HG03378 (cell line): ENCODE measurements at regions not wholly inside any gene's neighbourhood (a gene's known extent, or its start where the extent isn't known, plus 50 kb on each side); places are given as distances from the start of the nearest gene placed in this dataset.
"Not testable (repeated sequence)": the region's sequence is repeated elsewhere in the genome, so short reads cannot be mapped to it uniquely, and the experiment has no call there.

ENCODE experiments used
- ATAC-seq: cut with Tn5 transposase; IDR thresholded peaks from one replicate; pipeline ENCODE4 v1.9.1; 2021; ENCODE audit warnings: mild to moderate bottlenecking, moderate library complexity; ENCODE audit not compliant: unreplicated experiment

DNA sequence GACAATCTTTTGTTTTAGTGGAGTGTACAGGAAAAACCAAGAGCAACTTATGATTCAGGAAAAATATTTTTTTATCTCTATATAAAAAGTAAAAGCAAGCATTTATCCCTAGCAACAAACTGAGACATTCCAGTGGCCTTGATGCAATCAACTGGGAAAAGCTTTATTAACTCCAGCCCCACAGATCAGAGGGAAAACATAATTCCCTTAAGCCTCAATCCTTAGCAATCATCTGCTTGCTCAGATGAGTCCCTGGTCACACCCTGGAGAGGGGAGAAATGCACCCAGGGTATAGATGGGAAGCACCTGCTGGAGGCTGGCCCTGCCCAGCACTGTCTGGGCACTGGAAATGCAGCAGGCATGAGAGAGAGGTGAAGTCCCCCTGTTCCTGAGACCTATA is 636.6 kb downstream of the TNS3 start:
- ATAC-seq, result no peak

DNA sequence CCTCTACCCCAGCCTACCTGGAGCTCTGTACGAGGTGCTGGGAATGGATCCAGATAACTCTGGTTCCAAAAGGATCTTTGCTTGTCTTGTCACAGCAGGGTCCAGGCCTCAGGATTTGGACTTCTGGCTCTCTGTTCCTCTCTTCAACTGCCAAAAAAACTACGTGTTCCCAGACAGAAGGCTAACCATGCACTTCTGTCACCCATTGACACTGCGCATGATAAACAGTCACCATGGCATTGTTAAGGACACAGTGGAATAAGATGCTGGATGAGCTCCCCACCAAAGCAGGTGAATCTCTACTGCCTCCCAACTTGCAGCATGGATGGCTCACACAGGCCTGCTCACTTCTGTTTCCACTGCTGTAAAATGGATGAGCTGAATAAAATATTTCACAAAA is 637.9 kb downstream of the TNS3 start:
- ATAC-seq, result no peak

DNA sequence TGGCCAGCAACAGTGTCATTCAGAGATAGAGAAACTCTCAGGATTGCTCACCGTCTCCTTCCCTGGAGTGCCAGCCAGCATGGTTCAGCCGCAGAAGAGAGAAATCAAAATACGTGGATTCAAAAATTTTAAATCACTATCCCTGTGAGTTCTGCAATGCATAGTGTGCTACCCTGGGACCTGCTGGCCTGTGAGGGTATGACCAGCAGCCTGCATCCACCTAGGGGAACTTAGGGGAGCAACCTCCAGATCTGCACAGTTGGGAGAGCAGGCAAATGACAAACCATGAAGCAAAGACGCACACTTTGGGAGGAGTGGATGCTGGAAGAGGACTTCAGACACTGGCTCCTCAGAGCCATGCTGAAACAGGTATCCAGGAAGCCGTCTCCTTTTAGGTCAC is 639.3 kb downstream of the TNS3 start:
- ATAC-seq, result no peak

DNA sequence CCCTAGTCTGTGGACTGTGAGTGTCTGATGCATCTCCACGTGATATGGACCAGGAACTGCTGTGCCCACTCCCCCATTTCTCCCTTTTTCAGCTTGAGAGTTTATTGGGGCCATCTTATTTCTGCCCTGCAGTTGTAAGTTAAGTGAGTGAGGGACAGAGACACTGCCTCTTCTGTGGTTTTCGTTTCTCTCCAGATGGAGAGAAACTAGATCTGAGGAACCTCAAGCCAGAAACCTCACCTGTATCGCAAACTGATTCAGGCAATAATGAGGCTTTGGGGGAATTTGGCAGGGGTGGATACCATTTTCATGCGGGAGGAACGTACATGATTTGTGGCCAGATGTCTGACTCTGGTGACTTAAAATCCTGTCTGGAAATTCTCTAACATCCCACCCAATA is 641.7 kb downstream of the TNS3 start:
- ATAC-seq, result no peak

DNA sequence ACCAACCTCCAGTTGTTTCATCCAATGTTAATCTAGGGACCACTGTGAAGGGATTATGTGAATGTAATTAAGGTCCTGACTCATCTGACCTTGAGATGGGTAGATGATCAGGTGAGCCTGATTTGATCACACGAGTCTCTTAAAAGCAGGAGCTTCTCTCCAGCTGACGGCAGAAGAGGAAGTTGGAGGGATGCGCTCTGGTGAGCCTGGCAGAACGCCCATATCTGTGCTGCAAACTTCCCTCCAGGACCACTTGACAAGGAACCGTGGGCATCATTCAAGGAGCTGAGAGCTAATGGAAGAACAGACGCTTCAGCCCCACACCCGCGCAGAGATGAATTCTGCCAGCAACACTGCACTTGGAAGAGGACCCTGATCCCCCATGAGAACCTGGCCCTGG is 642.4 kb downstream of the TNS3 start:
- no peak for ATAC-seq

DNA sequence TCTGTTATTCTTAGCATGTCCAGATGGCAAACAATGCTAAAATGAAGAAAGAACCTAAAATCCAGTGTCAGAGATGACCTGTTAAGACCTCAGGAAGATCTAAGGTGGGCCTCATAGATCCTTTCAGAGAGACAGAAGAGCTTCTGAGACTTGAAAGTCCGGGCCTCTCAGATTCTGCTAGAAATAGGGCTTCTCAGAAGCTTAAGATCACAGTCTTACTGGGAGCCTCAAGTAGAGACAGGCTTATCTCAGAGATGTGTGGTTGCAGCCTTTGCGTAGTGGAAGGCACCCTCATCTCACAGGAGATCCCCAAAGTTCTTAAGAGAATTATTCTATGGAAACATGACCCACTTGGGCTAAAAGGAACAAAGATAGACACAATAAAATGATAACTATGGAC is 642.8 kb downstream of the TNS3 start:
- ATAC-seq, result no peak

DNA sequence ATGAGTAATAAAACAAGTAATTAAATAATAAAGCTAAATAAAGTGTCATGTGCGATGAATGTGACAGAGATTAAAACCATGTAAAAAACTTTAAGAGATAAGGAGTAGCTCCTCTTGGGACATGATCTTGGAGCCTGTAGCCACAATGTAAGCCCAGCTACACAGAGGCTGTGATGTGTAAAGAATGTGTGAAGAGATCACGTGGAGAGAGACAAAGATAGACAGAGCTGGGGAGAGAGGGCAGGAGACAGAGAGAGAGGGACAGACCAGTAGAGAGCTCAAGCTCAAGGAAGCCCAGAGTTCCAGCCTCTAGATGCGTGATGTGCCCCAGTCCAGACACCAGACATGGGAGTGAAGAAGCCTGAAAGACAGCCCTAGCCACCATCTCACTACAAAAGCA is 644.1 kb downstream of the TNS3 start:
- no peak for ATAC-seq

DNA sequence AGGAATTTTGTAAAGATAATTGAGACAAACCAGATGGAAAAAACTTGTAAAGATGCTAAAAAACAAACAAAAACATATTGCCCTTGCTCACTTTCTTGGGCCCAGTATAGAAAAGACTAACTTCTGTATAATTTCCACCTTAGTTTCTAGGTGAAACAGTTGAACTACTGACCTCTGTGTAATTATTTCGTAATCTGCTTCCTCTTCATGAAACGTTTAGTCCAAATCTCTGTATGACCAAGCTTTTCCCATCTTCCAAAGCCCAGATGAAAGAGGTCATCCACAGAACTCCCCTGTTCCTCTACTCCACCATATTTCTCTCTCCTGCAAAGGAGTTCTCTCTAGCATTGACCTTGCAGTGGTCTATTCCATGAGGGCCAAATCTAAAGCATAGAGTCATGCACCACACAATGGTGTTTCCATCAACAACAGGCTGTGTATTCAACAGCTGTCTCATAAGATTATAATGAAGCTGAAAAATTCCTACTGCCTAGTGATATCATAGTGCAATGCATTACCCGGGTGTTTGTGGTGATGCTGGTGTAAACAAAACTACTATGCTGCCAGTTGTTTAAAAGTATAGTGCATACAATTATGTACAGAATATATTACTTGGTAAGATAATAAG is 647.6 kb downstream of the TNS3 start:
- ATAC-seq, result no peak

DNA sequence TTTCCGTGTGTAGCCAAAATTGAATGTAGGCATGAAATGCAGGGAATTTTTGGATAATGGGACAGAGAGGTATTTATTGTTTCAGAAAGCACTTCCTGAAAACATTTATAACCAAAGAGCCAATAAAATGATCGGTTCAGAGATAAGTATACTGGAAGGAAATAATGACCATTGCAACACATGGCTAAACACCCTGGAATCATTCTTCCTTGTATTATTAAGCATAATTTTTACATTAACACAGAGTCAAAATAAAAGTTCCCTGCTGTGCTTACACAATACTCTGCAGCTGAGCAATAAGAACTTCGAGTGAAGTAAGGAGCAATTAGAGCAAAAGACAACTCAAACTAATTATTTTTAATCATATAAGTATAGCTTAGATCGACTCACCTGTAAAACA is 648.3 kb downstream of the TNS3 start:
- ATAC-seq, result no peak

DNA sequence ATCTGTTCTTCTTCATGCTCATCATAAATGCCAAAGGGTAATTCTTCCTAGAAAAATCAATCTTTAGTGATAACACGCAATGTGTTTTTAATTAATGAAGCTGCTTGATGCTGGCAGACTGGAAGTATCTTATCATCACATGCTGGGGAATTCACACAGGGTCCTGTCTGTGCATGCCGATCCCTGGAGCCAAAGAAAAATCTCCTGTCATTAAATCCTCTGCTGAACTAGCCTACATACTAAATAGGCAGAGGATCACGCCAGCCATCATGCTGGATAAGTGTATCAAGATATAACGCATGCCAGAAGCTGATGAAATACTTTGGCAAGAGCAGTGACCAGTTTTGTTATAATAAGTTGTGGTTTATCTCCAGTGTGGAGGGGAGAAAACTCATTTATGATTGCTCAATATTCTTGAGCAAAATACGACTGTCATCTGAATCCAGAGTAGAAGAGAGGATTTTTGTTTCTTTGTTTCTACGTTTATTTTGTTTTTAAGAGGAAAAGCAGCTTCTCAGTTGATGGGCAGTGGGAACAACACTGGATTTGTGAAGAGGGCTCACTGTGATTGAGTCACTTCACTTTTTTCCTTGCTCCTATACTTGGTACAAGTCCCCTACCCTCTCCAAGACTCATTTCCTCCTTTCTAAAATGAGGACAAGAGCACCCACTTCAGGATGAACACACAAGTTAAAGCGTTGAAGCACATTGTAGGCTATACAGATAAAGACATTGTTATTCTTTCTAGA is 649.1 kb downstream of the TNS3 start:
- no peak for ATAC-seq

DNA sequence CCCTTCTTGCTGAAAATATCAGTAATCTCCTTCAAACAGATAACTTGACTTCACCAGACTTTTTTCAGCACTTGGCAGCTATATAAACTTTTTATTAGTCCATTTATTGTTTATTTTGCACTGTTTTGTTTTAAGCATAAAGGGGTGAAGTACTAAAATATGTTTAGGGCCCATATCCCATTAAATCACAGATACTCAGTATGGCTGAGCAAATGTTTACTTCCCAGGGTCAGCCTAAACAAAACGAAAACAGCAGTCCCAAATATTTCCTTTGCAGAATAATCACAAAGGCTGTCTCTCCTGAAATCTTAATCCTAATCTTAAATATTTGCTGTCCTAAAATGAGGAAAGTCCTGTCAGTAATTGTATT is 649.6 kb downstream of the TNS3 start:
- ATAC-seq, result no peak

DNA sequence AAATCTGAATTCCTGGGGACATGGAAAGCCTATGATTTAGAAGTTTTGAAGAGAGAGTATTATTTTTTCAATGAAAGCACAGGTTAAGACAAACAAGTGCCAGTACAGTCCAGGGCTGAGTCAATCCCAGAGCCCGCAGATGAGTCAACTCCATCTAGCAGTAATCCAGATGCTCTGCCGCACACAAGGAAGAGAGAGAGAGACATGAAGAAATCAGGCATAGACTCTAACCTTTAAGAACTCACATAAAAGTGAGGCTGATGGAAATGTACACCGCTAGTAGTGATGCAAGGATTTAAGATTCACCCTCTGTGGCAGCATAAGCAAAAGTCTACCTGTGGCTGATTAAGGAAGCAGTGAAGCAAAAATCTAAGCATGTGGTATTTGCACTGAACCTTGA is 651.5 kb downstream of the TNS3 start:
- no peak for ATAC-seq

DNA sequence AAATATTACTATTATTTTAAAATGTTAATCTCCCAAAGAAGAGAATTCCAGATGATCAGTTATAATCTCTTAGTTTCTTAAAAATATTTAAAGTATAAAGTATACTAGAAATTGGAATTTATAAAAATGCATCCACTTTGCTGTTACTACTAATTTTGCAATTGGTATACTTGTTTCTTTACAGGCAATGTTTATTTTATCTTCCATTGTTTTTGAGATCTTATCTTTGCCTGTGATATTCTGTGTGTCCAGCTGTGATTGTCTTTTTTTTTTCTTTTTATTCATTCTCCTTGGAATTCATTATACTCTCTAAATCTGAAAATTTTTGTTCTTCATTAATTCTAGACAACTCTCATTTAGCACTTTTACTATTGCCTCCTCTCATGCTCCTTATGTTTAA is 652.6 kb downstream of the TNS3 start:
- no peak for ATAC-seq

DNA sequence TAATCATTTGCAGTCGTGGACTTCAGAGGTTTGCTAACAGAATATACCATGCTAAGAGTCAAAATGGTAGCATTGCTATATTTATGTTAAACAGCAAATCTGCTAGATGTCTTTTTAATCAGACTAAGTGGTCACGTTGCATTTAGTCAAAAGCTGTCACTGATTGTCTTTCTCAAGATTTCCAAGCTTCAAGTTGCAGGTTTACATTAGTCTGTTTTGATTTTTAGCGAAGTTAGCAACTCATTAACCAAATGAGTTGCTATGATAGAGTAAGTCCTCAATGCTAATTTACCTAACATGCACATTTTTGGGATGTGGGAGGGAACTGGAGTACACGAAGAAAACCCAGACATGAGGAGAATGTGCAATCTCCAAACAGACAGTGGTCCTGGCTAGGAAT is 653.2 kb downstream of the TNS3 start:
- ATAC-seq, result no peak

DNA sequence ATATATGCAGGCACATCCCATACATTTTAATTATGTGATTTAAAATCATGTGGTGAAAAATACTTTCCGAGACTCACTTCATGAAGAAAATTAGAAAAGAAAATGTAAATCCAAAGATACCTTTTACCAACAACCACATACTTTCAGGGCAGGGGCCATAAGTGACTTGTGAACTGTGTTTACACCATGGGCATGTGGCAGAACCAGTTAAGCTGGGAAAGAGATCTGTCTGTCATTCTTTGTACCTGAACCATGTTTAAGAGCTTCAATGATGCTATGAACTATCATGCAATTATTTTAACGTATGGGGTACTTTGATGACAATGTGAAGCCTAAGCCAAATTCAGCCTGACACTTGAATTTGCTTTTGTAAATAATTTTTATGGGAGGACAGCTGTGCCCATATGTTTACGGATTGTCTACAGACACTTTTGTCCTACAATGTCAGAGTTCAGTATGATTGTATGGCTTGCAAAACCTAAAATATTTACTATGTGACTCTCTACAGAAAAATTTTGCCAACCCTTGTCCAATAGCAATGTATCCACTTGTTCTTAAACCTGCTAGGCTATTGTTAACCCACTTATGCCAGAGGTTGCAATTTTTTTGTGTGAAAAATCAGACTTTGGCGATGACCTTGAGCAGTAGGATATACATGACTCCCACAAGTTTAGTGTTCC is 654.6 kb downstream of the TNS3 start:
- ATAC-seq, result no peak

DNA sequence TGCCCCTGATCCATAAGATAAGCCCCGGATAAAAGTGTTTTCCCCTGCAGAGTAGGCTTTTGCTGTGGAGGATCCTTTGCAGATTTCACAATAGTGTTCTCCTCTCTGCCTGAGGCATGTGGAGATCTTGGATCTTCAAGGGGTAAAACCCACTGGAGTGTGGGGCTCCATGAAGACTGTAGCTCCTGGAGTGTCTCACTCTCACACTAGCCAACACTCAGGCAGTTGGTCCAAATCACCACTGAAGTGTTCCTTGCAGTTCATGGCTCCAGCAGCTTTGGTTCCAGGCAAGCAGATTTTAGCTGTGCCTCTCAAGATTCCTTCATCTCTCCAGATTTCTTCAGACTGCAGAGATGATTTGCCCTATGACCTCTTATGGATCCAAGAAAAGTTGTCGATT is 665.3 kb downstream of the TNS3 start:
- no peak for ATAC-seq

DNA sequence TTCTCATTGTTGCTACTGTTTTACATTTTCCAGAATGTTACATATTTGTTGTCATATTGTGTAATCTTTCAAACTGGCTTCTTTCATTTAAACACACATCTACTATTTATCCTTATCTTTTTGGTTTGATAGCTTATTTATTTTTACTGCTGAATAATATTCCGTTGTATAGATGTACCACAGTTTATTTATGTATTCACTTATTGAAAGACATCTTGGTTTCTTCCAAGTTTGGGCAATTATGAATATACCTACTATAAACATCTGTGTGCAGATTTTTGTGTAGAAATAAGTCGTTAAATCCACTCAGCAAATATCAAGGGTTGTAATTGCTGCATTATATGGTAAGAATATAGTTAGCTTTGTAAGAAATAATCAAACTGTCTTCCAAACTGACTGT is 669.2 kb downstream of the TNS3 start:
- ATAC-seq, result no peak

DNA sequence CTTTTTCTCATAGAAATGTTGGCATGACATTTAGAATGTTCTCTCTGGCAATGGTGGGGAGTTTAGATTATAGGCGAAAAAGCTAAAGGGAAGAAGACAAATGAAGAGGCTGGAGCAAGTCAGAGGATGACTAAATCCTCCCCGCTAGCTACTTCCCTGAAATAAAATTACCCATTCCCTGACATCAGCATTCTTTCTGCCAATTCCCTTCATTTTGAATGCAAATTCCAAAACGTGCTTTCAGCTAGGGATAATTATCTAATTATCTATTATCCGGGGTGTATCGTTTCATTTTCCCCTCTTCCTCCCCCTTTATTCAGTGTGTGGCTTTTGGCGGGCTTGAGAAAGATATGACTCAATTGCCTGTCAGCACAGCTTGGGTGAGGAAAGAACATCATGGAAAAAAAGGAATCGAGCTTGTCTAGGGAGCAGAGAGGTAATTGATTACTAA is 672.3 kb downstream of the TNS3 start:
- ATAC-seq, result no peak

DNA sequence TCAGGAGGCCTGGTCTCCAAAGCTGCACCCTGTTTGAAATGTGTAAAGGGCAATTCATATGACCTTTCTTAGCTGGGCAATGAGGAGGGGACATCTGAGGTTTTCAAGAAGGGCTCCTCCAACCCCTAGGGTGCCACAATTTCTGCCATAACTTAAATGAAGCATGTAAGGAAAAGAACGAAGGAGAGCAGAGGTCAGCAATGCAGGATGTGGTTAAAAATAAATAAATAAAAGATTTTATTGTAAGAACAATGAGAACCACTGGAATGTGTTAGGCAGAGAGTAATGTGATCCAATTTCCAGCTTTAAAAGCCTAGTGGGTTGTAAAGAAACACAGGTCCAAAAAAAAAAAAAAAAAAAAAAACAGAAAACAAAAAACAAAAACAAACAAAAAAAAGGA is 673.1 kb downstream of the TNS3 start:
- no peak for ATAC-seq

DNA sequence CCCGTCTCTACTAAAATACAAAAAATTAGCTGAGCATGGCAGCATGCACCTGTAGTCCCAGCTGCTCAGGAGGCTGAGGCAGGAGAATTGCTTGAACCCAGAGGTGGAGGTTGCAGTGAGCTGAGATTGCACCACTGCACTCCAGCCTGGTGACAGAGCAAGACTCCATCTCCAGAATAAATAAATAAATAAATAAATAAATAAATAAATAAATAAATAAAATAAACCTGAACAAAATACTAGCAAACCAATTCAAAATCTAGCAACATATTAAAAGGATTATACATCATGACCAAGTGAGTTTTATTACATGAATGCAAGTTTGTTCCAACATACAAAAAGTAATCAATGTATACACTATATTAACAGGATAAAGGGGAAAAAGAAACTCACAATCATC is 677.4 kb downstream of the TNS3 start:
- ATAC-seq, result not testable (repeated sequence)

DNA sequence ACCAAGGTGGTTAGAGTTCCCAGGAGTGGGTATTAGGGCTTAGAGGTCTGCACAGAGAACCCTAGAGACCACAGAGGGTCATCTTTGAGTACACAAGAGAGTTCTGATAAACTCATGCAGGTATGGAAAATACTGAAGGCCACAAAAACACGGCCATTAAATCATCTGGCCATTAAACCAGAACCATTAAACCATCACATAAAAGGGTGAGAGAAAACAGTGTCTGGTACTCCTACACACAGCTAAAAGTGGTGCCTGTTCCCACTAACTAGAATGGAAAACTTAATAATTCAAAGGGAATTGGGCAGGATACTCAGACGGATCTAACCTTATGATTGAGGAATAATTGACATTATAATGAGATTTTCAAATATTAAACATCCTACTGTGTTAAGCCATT is 679.4 kb downstream of the TNS3 start:
- no peak for ATAC-seq
